GM18873 (cell line): ENCODE measurements at regions not wholly inside any gene's neighbourhood (a gene's known extent, or its start where the extent isn't known, plus 50 kb on each side); places are given as distances from the start of the nearest gene placed in this dataset.

Source experiments
- ATAC-seq: cut with Tn5 transposase; IDR thresholded peaks from one replicate; pipeline ENCODE4 v1.9.1; 2021; ENCODE audit warnings: mild to moderate bottlenecking, moderate library complexity, moderate number of reproducible peaks; ENCODE audit not compliant: unreplicated experiment, low FRiP score

DNA sequence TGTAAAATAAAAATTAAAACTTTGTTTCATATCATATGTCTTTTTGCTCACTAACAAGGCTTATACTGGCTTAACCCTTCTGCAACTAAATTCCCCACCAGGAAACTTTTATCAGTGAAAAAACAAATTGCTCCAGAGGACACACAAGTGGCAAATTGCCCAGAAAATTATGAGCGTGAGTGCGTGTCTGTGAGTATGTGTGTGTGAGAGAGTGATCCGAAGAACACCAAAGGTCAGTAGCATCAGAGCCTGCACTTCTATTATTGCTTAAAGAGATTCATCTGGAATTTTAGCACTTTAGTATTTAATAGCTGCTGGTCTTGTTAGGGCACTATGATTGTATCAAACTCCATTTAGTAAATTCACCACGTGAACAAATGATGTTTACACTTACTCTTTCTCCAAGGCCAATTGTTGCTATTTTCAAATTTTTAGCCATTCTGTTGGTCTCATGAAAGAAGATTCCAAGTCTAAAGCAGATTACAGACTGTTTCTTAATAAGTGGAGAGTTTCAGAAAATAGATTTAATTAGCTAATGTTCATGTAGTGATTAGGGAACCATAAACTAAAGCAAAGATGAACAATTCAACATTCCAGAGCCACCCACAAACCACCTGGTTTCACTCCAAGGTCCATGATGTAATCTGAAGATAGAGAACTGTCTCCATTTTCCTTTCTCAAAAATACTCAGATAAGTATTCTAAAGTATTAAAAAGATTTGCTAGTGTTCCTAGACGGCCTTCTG is 91.1 kb upstream of the IL12A start:
- no peak for ATAC-seq

DNA sequence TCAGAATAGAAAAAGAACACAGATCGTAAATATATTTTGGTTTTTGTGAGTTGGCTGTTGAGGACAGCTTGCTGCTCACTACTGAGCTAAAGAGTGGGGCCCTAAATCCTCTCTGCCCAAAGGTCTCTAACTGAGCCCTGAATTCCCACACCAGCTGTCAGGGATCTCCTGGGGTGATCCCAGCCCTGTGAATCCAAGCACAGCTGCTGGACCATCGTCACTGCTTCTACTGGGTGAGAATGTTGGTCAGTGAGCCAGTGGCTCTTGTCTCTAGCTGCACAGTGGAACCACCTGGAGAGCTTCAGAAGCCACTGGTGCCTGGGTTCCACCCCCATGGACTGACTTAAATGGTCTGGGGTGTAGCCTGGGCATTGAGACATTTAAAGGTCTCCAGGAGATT is 90.5 kb upstream of the IL12A start:
- ATAC-seq: no peak

- ATAC-seq: no peak
Observed at GRCh38 chr3:159899166-159899565, 89.5 kb upstream of the IL12A start.

GRCh38 chr3:159902546-159903314 is 85.9 kb upstream of the IL12A start:
- ATAC-seq: peak; percentile 68

DNA sequence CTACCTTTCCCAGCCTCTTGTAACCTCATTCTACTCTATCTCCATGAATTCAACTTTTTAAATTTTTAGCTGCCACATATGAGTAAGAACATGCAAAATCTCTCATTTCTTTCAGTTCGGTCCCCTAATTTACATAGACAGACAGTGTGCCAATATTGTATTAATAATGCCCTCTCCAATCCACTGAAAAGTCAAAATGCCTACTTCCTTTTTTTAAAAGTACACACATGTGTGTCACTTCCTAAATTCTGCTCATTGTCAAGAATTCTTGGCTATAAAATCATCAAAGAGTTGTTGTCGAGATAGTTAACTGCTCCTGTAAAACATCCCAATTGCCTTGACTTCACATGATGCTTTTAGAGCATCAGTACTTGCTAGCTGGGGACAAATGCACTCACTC is 84.2 kb upstream of the IL12A start:
- ATAC-seq: peak; percentile 39

DNA sequence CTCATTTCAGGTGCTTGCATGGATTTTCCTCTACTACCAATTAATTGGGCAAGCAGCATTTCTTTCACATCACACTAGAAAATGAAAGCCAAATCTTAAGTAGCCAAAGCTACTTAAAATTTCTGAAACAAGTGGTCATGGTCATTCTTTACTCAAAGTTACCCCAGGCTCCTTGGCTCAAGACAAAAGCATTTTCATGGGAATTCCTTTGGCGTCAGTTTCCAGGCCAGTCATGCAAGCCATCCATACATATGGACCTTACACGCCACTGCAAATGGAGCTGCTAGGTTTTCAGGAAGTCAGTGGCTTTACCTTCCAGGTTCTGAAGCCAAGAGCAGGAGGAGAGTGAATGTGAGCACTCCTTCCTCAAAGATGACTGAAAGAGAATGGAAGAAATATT is 83.7 kb upstream of the IL12A start:
- ATAC-seq: no peak

DNA sequence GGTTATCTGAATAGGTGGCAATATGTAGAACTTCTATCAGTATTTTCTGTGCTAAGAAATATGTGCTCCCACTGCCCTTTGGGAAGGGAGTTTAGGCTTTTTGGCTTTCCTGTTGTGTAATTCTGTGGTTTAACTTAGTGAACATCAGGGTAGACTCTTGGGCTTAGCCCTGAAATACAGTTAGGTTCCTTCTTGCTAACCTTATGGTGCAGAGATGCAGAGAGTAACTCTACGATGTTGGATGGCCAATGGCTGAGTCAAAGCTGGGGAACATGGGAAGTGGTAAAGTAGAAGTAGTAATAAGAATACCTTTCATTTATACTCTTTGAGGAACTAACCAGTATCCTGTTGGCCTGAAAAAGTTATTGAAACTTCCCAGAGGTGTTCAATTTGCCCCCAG is 80.8 kb upstream of the IL12A start:
- ATAC-seq: no peak

GRCh38 chr3:159910991-159911663 is 77.5 kb upstream of the IL12A start:
- peak; percentile 74 for ATAC-seq

GRCh38 chr3:159911664-159912037 is 77.0 kb upstream of the IL12A start:
- no peak for ATAC-seq

DNA sequence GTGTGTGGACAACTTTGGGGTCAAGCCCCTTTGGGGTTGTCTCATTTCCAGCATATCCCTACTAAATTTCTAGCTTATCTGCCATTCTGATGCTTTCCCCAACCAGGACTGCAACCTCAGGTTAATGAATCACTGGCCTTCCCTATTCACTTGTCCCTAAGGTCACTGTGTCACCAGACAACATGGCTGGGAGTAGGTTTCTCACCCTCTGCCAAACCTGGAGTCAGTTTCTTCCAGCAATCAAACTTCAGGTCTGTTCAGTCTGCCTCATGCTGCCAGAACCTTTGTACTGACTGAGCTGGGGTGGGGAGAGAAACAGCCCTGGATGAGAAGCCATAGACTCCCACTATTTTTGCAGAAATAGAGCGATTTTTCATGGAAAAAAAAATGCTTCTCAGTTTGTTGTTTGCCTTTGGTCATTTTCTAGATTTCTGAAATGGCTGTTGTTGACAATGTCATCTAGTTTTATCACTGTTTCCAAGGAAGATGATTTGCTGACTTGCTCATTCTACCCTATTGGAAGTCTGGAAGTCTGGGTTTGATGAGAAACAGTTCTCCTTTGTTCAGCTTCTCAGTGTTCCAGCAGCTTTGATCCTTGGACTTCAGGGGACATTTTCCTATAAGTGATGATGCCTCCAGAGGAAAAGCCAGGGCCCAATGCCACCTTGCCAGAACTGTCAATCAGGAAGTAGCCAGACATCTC is 74.8 kb upstream of the IL12A start:
- ATAC-seq: no peak

GRCh38 chr3:159914426-159914825 is 74.2 kb upstream of the IL12A start:
- ATAC-seq: no peak

- ATAC-seq: no peak
Observed at GRCh38 chr3:159916052-159916451, 72.6 kb upstream of the IL12A start.

DNA sequence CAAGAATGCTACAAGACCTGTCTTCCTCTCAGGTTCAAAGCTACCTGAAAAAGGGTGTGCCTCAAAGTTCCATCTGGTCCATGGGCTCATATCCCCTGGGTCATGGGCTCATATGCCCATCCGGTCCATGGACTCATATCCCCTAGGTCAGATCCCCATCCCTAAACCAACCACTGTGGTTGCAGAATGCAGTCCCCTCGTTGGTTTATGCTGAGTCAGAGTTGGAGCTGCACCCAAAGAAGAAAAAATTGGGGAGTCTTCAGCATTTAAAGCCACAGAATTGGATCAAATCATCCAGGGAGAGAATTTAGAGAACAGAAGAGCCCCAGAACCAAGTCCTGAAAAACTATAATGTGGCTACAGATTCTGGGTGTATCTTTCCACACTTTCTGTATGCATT is 71.5 kb upstream of the IL12A start:
- no peak for ATAC-seq

DNA sequence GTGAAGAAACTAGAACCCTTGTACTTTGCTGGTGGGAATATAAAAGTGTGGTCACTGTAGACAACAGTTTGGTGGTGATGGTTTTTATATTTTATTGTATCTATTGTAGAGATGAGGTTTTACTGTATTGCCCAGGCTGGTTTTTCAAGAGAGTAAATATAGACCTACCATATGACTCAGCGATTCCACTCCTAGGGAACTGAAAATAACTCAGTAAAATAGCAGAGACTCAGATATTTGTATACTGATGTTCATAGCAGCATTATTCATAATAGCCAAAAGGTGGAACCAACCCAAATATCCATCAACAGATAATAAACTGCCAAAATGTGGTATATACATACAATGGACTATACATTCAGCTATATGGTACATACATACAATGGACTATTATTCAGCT is 68.8 kb upstream of the IL12A start:
- ATAC-seq: peak; percentile 90

- ATAC-seq: no peak
Observed at GRCh38 chr3:159922193-159922840, 66.3 kb upstream of the IL12A start.

- peak; percentile 90 for ATAC-seq
Observed at GRCh38 chr3:159922861-159923312, 65.7 kb upstream of the IL12A start.

- no peak for ATAC-seq
Observed at GRCh38 chr3:159923336-159923735, 65.3 kb upstream of the IL12A start.

- ATAC-seq: no peak
Observed at GRCh38 chr3:159923956-159924355, 64.7 kb upstream of the IL12A start.

DNA sequence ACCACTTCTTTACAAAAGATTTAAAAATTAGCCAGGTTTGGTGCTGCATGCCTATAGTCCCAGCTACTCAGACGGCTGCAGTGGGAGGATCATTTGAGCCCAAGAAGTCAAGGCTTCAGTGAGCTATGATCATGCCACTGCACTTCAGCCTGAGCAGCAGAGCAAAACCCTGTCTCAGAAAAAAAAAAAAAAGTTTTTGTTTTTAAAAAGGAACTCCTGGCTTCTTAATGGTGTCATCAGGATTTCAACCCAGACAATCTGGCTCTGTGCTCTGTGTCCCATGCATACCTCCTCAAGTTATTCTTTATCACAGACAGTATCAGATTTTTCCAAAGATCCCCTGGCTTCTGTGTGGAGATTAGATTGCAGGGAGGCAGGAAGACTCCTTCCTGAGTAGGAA is 64.2 kb upstream of the IL12A start:
- ATAC-seq: no peak

GRCh38 chr3:159925248-159925647 is 63.4 kb upstream of the IL12A start:
- ATAC-seq: no peak
